ENCODE measurements at regions not wholly inside any gene's neighbourhood (a gene's known extent, or its start where the extent isn't known, plus 50 kb on each side); places are given as distances from the start of the nearest gene placed in this dataset.
"Not testable (repeated sequence)": the region's sequence is repeated elsewhere in the genome, so short reads cannot be mapped to it uniquely, and the experiment has no call there.

DNA sequence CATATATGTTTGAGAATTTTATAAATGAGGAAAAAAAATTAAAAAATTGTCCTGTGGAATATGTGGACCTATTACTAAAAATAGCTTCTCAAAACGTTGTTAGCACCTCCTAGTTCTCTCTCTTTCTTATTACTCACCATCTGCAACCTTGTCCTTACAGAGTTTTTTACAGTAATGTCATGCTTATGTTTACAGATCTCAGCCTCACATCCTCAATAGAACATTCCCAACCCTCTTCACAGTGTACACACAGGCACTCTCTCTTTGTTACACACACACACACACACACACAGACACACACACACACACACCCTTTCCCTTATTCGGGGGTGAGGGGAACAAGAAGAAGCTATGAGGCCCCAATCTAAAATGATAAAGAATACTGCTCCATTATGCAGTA, 197.7 kb downstream of the SLITRK6 start:
- DNase-seq, result no peak

- DNase-seq, result no peak
These were observed 201.3 kb downstream of the SLITRK6 start for GRCh38 chr13:85597790-85598500.

- DNase-seq, result no peak
These were observed 207.0 kb downstream of the SLITRK6 start for GRCh38 chr13:85592211-85592610.

- no peak for DNase-seq
These were observed 208.8 kb downstream of the SLITRK6 start for GRCh38 chr13:85590231-85590931.

DNA sequence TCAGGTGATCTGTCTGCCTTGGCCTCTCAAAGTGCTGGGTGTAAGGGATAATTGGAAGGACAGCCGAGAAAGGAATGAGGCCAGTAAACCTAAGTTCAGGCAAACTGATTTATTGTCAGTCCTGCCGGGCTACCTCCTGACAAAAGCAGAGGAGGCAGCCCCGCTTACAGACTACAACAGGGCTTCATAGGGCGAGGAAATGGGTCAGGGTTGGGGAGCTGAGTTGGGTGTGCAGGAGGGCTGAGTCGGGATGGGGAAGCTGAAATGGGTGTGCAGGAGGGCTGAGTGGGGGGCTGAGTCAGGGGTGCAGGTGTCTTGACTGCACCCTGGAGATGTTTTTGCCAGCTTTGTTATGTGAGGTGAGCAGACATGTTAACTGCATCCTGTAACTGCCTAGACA, 210.2 kb downstream of the SLITRK6 start:
- DNase-seq, result no peak

DNA sequence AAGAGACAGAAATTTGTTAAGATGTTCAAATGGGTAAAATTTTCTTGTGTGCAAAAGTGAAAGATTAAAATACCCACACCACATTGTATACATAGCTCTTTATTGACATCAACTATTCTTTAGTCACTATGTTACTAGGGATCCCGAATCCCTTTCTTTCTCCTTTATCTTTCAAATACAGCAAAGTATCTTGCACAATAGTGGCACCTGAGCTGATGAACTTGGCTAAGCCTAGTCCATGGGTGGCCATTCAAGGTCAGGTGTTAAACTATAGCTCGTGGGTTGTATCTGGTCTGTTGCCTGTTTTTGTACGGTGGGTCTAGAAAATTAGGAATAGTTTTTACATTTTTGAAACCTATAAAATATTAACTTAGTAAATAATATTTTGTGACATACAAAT, 210.9 kb downstream of the SLITRK6 start:
- no peak for DNase-seq

DNA sequence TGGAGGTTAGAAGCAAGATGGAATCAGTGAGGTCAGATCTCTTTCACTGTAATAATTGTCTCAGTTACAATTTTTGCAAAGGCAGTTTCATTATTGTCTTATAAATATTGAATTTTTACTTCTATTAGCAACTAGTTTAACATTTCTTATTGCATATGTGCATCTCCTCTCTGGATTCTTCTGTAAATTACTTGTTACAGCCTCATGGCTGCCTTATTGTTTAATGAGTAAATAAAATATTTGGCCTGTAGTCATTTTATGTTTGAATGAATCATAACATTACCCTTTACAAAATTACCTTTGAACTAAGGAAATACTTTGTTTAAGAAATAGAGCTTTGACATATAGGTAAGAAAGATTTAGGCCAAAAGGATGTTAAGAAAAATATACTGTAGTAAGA, 212.4 kb downstream of the SLITRK6 start:
- no peak for DNase-seq

GRCh38 chr13:85586422-85586831, 212.8 kb downstream of the SLITRK6 start:
- DNase-seq, result no peak

DNA sequence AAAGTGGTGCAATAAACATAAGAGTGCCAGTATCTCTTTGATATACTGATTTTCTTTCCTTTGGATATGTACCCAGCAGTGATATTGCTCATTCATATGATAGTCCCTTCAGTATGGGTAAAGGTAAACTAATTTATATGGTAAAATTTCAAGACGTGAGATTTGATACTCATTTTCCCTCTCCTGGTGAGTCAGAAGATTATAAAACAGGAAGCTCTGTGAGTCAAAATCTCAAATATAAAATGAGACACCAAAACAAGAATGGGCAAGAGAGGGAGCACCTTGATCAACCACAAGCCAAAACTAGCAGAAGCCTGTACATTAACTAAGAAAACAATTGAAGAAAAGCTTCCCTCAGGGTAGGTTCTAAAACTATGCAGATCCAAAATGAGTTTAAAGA, 216.3 kb downstream of the SLITRK6 start:
- DNase-seq, result no peak

DNA sequence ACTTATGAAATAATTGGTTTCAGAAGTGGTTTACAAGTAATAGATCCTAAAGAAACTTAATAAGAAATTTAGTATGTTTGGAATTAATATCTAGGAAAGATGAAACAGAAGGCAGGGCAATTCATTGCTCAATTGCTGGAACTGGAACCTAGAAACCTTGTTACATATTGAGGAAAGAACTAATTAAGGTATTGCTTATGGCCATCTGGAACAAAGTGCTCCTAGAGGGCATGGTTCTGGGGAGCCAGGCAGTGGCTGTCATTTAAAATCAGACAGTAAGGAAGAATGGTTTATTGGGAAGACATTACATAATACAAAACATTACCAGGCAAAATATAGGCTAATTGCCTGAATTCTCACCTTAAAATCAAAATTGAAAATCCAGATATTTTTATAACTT, 224.1 kb downstream of the SLITRK6 start:
- peak in 1 of 14 donors; percentile 58 for DNase-seq

DNA sequence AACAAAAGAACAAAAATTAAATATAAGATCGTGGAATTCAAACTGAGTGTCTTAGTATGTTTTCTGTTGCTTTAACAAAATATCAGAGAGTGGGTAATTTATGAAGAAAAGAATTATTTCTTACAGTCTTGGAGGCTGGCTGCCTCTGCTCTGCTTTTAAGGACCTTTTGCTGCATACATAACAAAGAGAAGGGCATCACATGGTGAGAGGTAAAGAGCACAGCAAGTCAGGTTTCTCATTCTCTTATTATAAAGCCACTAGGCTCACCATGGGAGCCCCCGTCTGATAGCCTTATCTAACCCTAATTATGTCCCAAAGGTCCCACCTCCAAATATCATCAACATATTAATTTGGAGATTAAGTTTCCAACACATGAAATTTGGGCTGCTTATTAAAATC, 231.3 kb downstream of the SLITRK6 start:
- no peak for DNase-seq

- DNase-seq, result no peak
These were observed 233.6 kb downstream of the SLITRK6 start for GRCh38 chr13:85565652-85566051.

DNA sequence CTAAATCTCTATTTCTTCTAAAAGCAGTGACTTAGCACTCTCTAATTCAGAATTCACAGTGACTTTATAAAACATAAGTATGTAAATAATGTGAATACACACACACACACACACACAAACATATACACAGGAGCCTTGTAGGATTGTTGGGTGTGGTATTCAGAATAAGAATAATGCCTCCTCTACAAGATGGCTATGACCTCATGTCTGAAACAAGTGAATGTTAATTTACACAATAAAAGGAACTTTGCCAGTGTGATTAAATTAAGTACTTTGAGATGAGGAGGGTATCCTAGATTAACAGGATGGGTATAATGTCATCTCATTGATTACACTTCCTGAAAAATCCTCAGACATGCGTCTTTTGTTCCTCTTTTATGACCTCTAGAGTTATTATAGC, 234.6 kb downstream of the SLITRK6 start:
- DNase-seq, result no peak

DNA sequence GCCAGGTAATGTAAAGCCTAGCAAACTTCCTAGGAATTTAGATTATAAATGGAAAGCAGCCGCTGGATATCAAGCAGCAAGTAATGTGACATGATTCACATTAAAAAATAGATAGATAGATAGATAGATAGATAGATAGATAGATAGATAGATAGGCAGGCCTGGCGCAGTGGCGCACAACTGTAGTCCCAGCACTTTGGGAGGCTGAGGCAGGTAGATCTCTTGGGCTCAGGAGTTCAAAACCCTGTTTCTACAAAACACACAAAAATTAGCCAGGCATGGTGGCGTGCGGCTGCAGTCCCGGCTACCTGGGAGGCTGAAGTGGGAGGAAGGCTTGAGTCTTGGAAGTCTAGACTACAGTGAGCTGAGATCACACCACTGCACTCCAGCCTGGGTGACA, 236.9 kb downstream of the SLITRK6 start:
- DNase-seq, result no peak

- DNase-seq, result no peak
These were observed 241.3 kb downstream of the SLITRK6 start for GRCh38 chr13:85557691-85558467.

DNA sequence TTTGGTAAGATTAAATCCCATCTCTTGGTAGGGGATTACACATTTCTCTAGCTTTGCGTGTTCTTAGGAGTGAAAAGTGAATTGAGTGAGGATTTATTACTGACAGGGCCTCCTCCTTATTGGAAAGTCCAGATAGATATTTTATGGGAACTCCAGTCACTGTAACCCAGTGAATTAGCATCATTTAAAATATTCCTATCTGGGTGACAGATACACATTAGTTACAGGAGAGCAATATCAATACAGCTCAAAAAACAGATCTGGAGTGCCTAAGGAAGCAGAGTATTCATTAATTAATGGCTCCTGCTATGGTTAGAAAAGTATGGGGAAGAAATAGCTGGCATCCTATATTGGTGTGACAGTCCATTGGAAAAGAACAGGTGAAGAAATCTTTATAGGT, 248.2 kb downstream of the SLITRK6 start:
- DNase-seq, result no peak

GRCh38 chr13:85549819-85550218, 249.4 kb downstream of the SLITRK6 start:
- no peak for DNase-seq

DNA sequence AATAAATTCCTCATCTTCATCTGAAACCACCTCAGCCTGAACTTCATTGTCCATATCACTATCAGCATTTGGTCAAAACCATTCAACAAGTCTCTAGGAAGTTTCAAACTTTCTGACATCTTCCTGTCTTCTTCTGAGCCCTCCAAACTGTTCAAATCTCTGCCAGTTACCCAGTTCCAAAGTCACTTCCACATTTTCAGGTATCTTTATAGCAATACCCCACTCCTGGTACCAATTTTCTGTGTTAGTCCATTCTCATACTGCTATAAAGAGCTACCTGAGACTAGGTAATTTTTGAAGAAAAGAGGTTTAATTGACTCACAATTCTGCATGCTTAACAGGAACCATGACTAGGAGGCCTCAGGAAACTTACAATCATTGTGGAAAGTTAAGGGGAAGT, 250.4 kb downstream of the SLITRK6 start:
- not testable (repeated sequence) for DNase-seq

DNA sequence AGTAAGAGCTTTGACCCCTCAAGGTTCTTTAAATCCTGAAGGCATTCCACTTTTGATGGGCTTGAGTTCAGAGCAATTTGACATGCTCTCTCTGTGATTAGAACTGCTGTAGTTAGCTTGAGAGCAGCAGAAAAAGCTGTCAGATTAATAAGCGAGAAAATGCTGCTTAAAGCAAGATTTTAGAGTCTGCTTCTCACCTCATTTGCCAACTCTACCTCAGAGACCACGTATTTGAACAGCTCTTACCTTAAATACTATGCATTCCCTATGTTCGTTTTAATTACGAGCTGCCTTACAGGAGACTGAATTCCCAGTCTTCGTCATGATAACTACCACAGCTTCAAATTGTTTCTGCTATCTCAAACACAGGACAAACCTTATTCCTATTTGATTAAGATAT, 253.4 kb downstream of the SLITRK6 start:
- DNase-seq, result no peak

GRCh38 chr13:85544756-85545155, 254.5 kb downstream of the SLITRK6 start:
- no peak for DNase-seq

GRCh38 chr13:85543144-85543543, 256.1 kb downstream of the SLITRK6 start:
- DNase-seq, result no peak

GRCh38 chr13:85541476-85541875, 257.7 kb downstream of the SLITRK6 start:
- DNase-seq, result no peak

- DNase-seq, result no peak
These were observed 260.3 kb downstream of the SLITRK6 start for GRCh38 chr13:85538957-85539356.

GRCh38 chr13:85537601-85538000, 261.6 kb downstream of the SLITRK6 start:
- no peak for DNase-seq
